Testis (tissue), 2 donors: ENCODE measurements at regions not wholly inside any gene's neighbourhood (a gene's known extent, or its start where the extent isn't known, plus 50 kb on each side); places are given as distances from the start of the nearest gene placed in this dataset.

Experiments
- POLR2A ChIP-seq: fragments of 450-650 bp; IDR thresholded peaks from one replicate; pipeline ENCODE4 v1.6.1; 2017; ENCODE audit warnings: antibody characterized with exemption, mild to moderate bottlenecking, moderate library complexity
- TF ChIP-seq, protein P1 (sequence below), 3 experiments: fragments of 450-650 bp in 2 of 3; fragments of 200-600 bp in 1 of 3; sonication (generic) in 1 of 3; IDR thresholded peaks; one replicate each; pipeline ENCODE4 v1.5.1; 2016 to 2019; ENCODE audit warnings: antibody characterized with exemption in 3 of 3, mild to moderate bottlenecking in 2 of 3, moderate library complexity in 1 of 3

GRCh38 chr3:13931172-13931571 is 51.3 kb upstream of the WNT7A start:
- TF ChIP-seq, protein P1, sequence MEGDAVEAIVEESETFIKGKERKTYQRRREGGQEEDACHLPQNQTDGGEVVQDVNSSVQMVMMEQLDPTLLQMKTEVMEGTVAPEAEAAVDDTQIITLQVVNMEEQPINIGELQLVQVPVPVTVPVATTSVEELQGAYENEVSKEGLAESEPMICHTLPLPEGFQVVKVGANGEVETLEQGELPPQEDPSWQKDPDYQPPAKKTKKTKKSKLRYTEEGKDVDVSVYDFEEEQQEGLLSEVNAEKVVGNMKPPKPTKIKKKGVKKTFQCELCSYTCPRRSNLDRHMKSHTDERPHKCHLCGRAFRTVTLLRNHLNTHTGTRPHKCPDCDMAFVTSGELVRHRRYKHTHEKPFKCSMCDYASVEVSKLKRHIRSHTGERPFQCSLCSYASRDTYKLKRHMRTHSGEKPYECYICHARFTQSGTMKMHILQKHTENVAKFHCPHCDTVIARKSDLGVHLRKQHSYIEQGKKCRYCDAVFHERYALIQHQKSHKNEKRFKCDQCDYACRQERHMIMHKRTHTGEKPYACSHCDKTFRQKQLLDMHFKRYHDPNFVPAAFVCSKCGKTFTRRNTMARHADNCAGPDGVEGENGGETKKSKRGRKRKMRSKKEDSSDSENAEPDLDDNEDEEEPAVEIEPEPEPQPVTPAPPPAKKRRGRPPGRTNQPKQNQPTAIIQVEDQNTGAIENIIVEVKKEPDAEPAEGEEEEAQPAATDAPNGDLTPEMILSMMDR (IDR thresholded peaks at IDR 0.05) = no peak
- no peak for TF ChIP-seq POLR2A
